H9 (cell line): ENCODE measurements at regions not wholly inside any gene's neighbourhood (a gene's known extent, or its start where the extent isn't known, plus 50 kb on each side); places are given as distances from the start of the nearest gene placed in this dataset.

Experiments
- DNase-seq: peaks from one replicate; pipeline ENCODE4 v3.0.0-alpha.2; 2017
- H2AFZ ChIP-seq: one replicate; pipeline ENCODE4 v1.6.1; 2013; ENCODE audit warnings: mild to moderate bottlenecking, low read length, control low read depth, moderate library complexity
- H2AK5ac ChIP-seq: 2 replicates; pipeline ENCODE4 v1.6.1; 2013; ENCODE audit warnings: low read length, control low read depth, mixed read lengths; ENCODE audit not compliant: insufficient read length
- H2BK120ac ChIP-seq: one replicate; pipeline ENCODE4 v1.6.1; 2013; ENCODE audit warnings: low read depth, mild to moderate bottlenecking, low read length, control low read depth, inconsistent platforms; ENCODE audit not compliant: poor library complexity, severe bottlenecking
- H2BK12ac ChIP-seq: 2 replicates; pipeline ENCODE4 v1.6.1; 2013; ENCODE audit warnings: low read length, control low read depth, mixed read lengths, low read depth; ENCODE audit not compliant: insufficient read length
- H2BK15ac ChIP-seq: 2 replicates; pipeline ENCODE4 v1.6.1; 2013; ENCODE audit warnings: low read depth, low read length, control low read depth
- H2BK20ac ChIP-seq: one replicate; pipeline ENCODE4 v1.6.1; 2013; ENCODE audit warnings: low read depth, mild to moderate bottlenecking, low read length, control low read depth, inconsistent platforms; ENCODE audit not compliant: poor library complexity, severe bottlenecking
- H2BK5ac ChIP-seq: 2 replicates; pipeline ENCODE4 v1.6.1; 2013; ENCODE audit warnings: low read length, control low read depth, mixed read lengths; ENCODE audit not compliant: insufficient read length
- H3K14ac ChIP-seq: 2 replicates; pipeline ENCODE4 v1.6.1; 2013; ENCODE audit warnings: low read length, control low read depth; ENCODE audit not compliant: insufficient read depth
- H3K18ac ChIP-seq: 2 replicates; pipeline ENCODE4 v1.6.1; 2013; ENCODE audit warnings: low read depth, mild to moderate bottlenecking, mixed read lengths, low read length, control low read depth; ENCODE audit not compliant: insufficient read length
- H3K23ac ChIP-seq: 2 replicates; pipeline ENCODE4 v1.6.1; 2013; ENCODE audit warnings: low read length, control low read depth, mixed read lengths, low read depth; ENCODE audit not compliant: insufficient read length
- H3K23me2 ChIP-seq: 2 replicates; pipeline ENCODE4 v1.6.1; 2013; ENCODE audit warnings: low read depth, mild to moderate bottlenecking, mixed read lengths, low read length, control low read depth; ENCODE audit not compliant: insufficient read length, poor library complexity, severe bottlenecking
- H3K27ac ChIP-seq: 2 replicates; pipeline ENCODE4 v1.5.1; 2013; ENCODE audit warnings: low read length, control low read depth, mixed read lengths, low read depth; ENCODE audit not compliant: insufficient read length
- H3K27me3 ChIP-seq: 2 replicates; pipeline ENCODE4 v1.6.1; 2013; ENCODE audit warnings: low read length, control low read depth, inconsistent platforms; ENCODE audit not compliant: insufficient read depth
- H3K4ac ChIP-seq: 2 replicates; pipeline ENCODE4 v1.6.1; 2013; ENCODE audit warnings: low read depth, mild to moderate bottlenecking, control low read depth, inconsistent platforms, low read length, moderate library complexity
- H3K4me1 ChIP-seq: 2 replicates; pipeline ENCODE4 v1.6.1; 2013; ENCODE audit warnings: low read length, control low read depth, inconsistent platforms; ENCODE audit not compliant: insufficient read depth
- H3K4me2 ChIP-seq: 2 replicates; pipeline ENCODE4 v1.6.1; 2013; ENCODE audit warnings: low read length, control low read depth, mixed read lengths; ENCODE audit not compliant: insufficient read length, insufficient read depth
- H3K56ac ChIP-seq: 2 replicates; pipeline ENCODE4 v1.6.1; 2013; ENCODE audit warnings: low read depth, mild to moderate bottlenecking, mixed read lengths, low read length, control low read depth; ENCODE audit not compliant: insufficient read length
- H3K79me1 ChIP-seq: 2 replicates; pipeline ENCODE4 v1.6.1; 2013; ENCODE audit warnings: low read depth, mild to moderate bottlenecking, moderate library complexity, low read length, control low read depth, inconsistent platforms; ENCODE audit not compliant: insufficient read depth, poor library complexity, severe bottlenecking
- H3K79me2 ChIP-seq: 2 replicates; pipeline ENCODE4 v1.6.1; 2013; ENCODE audit warnings: low read length, control low read depth, inconsistent platforms; ENCODE audit not compliant: insufficient read depth
- H3K9ac ChIP-seq: 2 replicates; pipeline ENCODE4 v1.6.1; 2013; ENCODE audit warnings: low read length, control low read depth, mixed read lengths; ENCODE audit not compliant: insufficient read length; ENCODE audit errors: extremely low read depth
- H3K9me3 ChIP-seq: one replicate; pipeline ENCODE4 v1.6.1; 2013; ENCODE audit warnings: low read depth, low read length, inconsistent platforms; ENCODE audit not compliant: control insufficient read depth
- H3T11ph ChIP-seq: one replicate; pipeline ENCODE4 v1.6.1; 2013; ENCODE audit warnings: mild to moderate bottlenecking, low read length, control low read depth, inconsistent platforms
- H4K20me1 ChIP-seq: one replicate; pipeline ENCODE4 v1.6.1; 2013; ENCODE audit not compliant: control insufficient read depth, insufficient read length, insufficient read depth
- H4K5ac ChIP-seq: 2 replicates; pipeline ENCODE4 v1.6.1; 2013; ENCODE audit warnings: low read depth, mild to moderate bottlenecking, mixed read lengths, low read length, control low read depth; ENCODE audit not compliant: insufficient read length
- H4K8ac ChIP-seq: replicated peaks from 2 replicates; pipeline ENCODE4 v1.6.1; 2013; ENCODE audit warnings: low read length, control low read depth, mixed read lengths, low read depth; ENCODE audit not compliant: insufficient read length
- H4K91ac ChIP-seq: 2 replicates; pipeline ENCODE4 v1.6.1; 2013; ENCODE audit warnings: low read depth, mild to moderate bottlenecking, moderate library complexity, mixed read lengths, low read length, control low read depth; ENCODE audit not compliant: insufficient read length
- H3K27ac Mint-ChIP-seq, 3 experiments: 2 replicates in 2 of 3; 3 replicates in 1 of 3; pipeline ENCODE4 v1.8.0; 2020 to 2021; ENCODE audit warnings: mixed read lengths in 3 of 3, mild to moderate bottlenecking in 1 of 3, moderate library complexity in 1 of 3
- H3K27me3 Mint-ChIP-seq: 2 replicates; pipeline ENCODE4 v1.8.0; 2021; ENCODE audit warnings: low read depth, mild to moderate bottlenecking, moderate library complexity, mixed read lengths
- H3K36me3 Mint-ChIP-seq, 3 experiments: 2 replicates in 2 of 3; 3 replicates in 1 of 3; pipeline ENCODE4 v1.8.0; 2020 to 2021; ENCODE audit warnings: low read depth in 3 of 3, mixed read lengths in 3 of 3; ENCODE audit not compliant: insufficient read depth in 1 of 3
- H3K4me1 Mint-ChIP-seq, 2 experiments: 2 replicates each; pipeline ENCODE4 v1.8.0; 2020; ENCODE audit warnings: mixed read lengths in 2 of 2
- H3K4me3 Mint-ChIP-seq, 2 experiments: 2 replicates in 1 of 2; 3 replicates in 1 of 2; pipeline ENCODE4 v1.8.0; 2020 to 2021; ENCODE audit warnings: mild to moderate bottlenecking in 2 of 2, mixed read lengths in 2 of 2, moderate library complexity in 1 of 2
- H3K9me3 Mint-ChIP-seq, 2 experiments: 2 replicates in 1 of 2; 3 replicates in 1 of 2; pipeline ENCODE4 v1.8.0; 2020; ENCODE audit warnings: mild to moderate bottlenecking in 2 of 2, mixed read lengths in 2 of 2, moderate library complexity in 1 of 2
- WGBS: extraction: QIAGEN DNeasy Blood & Tissue Kit; methylation state at CpG from one replicate; pipeline ENCODE4 v1.1.7; 2013; ENCODE audit warnings: missing lambda C conversion rate, low lambda C conversion rate, mixed read lengths; ENCODE audit not compliant: insufficient read length; ENCODE audit errors: extremely low coverage; 5-methylcytosine and 5-hydroxymethylcytosine counted together
- TF ChIP-seq, protein P1 (sequence below): fragments of 200-600 bp; sonication (generic); conservative IDR thresholded peaks from 3 replicates; pipeline ENCODE4 v1.8.0; 2021; ENCODE audit warnings: antibody characterized with exemption, mild to moderate bottlenecking

DNA sequence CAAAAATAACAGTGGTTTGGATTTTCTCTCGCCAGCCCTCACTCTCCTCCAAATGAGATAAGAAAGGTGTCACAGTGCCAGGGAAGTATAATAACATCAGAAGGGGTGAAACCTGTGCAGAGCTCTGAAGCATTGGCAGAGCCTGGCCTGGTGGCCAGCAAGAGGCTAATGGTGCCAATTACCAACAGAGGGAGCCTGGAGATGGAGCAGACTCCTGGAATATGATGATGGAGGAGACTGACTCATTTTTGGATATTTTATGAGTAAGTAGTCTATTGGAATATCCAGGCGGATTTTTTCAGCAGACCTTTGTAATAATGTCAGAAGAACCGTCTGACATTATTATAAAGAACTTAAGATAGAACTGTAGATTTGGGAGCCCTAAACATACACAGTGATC is 442.6 kb upstream of the MARCKS start:
- no peak overlapping the region for H4K5ac ChIP-seq
- no peak overlapping the region for H2AK5ac ChIP-seq
- H3K27me3 ChIP-seq, result no peaks in the 10 kb centered on the region
- no CpG with 5 or more reads among the region's 3 CpGs for WGBS
- no peak overlapping the region for H3K27ac ChIP-seq
- TF ChIP-seq, protein P1, sequence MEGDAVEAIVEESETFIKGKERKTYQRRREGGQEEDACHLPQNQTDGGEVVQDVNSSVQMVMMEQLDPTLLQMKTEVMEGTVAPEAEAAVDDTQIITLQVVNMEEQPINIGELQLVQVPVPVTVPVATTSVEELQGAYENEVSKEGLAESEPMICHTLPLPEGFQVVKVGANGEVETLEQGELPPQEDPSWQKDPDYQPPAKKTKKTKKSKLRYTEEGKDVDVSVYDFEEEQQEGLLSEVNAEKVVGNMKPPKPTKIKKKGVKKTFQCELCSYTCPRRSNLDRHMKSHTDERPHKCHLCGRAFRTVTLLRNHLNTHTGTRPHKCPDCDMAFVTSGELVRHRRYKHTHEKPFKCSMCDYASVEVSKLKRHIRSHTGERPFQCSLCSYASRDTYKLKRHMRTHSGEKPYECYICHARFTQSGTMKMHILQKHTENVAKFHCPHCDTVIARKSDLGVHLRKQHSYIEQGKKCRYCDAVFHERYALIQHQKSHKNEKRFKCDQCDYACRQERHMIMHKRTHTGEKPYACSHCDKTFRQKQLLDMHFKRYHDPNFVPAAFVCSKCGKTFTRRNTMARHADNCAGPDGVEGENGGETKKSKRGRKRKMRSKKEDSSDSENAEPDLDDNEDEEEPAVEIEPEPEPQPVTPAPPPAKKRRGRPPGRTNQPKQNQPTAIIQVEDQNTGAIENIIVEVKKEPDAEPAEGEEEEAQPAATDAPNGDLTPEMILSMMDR, result peak; percentile 16; the same call in 2 of the 3 replicates
- H4K8ac ChIP-seq, result no peak overlapping the region
- H3K18ac ChIP-seq, result no peak overlapping the region
- H2BK15ac ChIP-seq, result no peak overlapping the region
- H3K4me2 ChIP-seq, result no peak overlapping the region
- no peak overlapping the region for H3T11ph ChIP-seq
- H3K4ac ChIP-seq, result no peak overlapping the region
- no peak overlapping the region for H2BK120ac ChIP-seq
- no peak for DNase-seq
- Mint-ChIP-seq H3K27ac (no peak overlapping the region), H3K4me1 (peaks cover 11 to 12% of the 10 kb centered on the region in 2 experiments; a peak in 3 of 4 replicates), H3K4me3 (no peak overlapping the region), H3K9me3 (no peaks in the 10 kb centered on the region; a peak in 1 of 5 replicates), H3K27me3 (no peaks in the 10 kb centered on the region), H3K36me3 (no peaks in the 10 kb centered on the region)
- H2BK20ac ChIP-seq, result no peak overlapping the region
- no peaks in the 10 kb centered on the region for H4K20me1 ChIP-seq
- H3K23ac ChIP-seq, result no peak overlapping the region
- no peaks in the 10 kb centered on the region for H3K23me2 ChIP-seq
- no peak overlapping the region for H2BK5ac ChIP-seq
- no peak overlapping the region for H2AFZ ChIP-seq
- no peak overlapping the region for H3K14ac ChIP-seq
- no peaks in the 10 kb centered on the region for H3K4me1 ChIP-seq
- no peaks in the 10 kb centered on the region for H3K9me3 ChIP-seq
- H3K79me2 ChIP-seq, result no peaks in the 10 kb centered on the region
- H3K56ac ChIP-seq, result no peak overlapping the region
- H2BK12ac ChIP-seq, result no peak overlapping the region
- H3K79me1 ChIP-seq, result no peaks in the 10 kb centered on the region
- H3K9ac ChIP-seq, result no peak overlapping the region
- H4K91ac ChIP-seq, result no peak overlapping the region
